HG03196 (cell line): ENCODE measurements at regions not wholly inside any gene's neighbourhood (a gene's known extent, or its start where the extent isn't known, plus 50 kb on each side); places are given as distances from the start of the nearest gene placed in this dataset.

Experiments
- ATAC-seq: cut with Tn5 transposase; IDR thresholded peaks from one replicate; pipeline ENCODE4 v1.9.1; 2021; ENCODE audit not compliant: unreplicated experiment

DNA sequence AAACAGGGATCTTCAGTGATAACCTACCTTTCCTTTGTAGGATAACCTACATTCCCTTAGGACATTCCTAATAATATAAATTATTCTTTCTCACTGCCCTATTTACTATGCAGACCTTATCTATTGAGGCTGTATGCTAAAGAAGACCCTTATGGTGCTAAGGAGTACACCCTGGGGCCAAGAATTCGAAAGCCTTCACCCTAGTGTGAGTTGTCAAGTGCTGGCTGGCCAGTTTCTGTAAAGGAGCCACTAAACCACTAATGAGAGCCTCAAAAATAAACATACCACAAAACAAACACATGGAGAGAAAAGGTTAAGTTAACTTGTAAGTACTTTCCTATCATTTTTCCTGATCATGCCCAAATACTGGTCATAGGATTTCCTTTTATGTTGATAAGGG, 315.0 kb upstream of the CAMK1G start:
- no peak for ATAC-seq

GRCh38 chr1:209276321-209276720, 307.2 kb upstream of the CAMK1G start:
- no peak for ATAC-seq

DNA sequence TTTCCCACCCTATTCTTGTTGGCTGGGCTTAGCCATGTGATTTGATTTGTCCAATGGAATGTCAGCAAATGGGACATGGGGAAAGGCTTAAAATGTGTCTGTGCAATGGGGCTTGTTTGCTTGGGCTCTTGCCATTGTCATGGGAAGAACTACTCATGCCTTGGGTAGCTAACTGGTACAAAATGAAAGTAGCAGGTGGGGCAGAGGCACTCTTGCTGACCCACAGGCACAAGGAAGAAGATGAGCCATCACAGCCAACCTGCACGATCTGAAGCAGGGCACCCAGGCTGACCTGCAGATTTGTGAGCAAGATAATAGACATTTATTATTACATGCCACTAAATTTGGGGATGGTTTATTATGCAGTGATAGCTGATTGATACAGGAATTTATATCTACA, 305.9 kb upstream of the CAMK1G start:
- no peak for ATAC-seq

- no peak for ATAC-seq
Measured at GRCh38 chr1:209291715-209292114, 291.8 kb upstream of the CAMK1G start.

DNA sequence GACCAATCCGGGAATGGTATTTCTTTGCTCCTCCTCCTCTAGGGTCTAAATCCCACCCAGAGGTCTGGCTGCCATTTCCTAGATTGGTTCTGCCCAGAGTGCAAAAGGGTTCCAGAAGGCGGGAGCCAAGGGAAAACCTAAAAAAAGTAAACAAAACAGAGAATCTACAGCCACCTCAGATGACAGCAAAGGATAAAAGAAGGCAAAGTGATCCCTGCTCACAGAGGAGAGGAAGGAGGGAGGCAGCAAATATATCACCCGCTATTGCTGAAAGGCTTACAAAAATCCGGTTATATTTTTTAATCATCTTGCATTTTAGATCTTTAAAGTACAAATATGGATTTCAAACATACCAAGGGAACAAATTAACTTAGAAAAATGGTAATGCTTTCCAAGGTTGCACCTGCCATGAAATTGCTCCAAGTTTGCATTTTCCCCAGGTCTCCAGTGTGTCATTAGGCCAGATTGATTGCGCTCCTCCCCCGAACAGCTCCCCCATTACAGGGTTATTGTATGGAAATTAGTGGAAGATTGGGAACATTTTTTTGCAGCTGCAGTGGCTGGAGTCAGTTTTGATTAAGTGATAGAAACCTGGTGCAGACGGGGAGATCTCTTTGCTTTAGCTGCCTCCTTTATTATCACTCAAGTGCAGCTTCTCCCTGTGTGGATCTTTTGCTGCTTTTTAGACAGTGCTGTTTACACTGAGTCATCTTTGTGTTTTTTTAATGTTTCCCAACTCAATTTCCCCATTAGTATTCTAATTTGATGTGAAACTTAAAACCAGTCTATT, 280.5 kb upstream of the CAMK1G start:
- ATAC-seq: no peak

DNA sequence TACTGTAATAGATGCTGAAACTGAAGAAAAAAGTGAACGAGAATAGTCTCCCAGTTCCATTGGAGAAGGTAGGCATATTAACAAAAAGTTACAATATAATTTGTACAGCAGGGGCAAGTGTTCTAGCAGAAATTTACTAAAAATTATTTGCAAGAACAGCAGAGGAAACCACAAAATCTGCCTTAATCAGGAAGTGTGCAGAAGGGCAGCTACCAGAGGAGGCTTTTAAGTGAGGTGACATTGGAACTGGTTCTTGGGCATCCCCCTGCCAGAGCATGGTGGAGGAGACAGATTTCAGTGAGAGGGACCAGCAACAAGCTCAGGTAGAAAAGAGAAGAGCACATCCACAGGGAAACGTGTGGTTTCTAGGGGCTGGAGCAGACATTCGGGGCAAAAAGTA, 279.3 kb upstream of the CAMK1G start:
- no peak for ATAC-seq

GRCh38 chr1:209305221-209305954, 278.1 kb upstream of the CAMK1G start:
- ATAC-seq: no peak

DNA sequence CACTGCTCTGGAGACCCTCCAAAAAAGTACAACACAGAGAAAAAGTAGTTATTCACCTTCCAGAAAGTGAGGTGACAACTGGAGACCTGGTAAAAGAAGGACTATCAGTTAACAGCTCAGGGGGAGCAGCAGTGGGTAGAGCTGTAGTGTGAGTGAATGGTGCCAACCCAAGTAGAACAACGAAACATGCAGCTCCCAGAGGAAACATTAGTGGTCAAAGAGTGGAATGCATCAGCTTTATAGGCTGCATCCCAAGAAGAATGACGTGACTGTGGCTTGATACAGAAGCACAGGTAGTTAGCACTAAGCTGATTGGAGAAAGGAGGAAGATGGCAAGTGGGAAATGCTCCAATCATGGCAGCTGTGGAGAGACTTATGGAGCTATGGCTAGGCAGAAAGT, 275.7 kb upstream of the CAMK1G start:
- ATAC-seq: no peak

DNA sequence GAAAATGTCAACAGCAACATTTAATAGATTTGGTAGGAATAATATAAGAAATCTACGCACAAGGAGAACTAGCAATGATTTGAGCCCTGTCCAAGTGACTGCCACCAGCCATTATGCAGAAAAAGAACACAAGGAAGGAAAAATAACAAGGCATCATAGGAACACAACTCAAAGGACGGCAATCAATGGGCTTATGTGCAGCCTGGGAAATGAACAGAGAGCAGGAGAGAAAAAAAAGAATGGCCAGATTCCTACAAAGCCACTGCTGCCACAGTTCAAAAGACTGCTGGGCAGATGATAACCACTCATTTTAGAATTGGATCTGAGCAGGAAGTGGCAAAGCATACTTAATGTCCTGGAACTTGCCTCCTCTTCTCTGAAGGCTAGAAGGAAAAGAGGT, 274.3 kb upstream of the CAMK1G start:
- ATAC-seq: no peak

DNA sequence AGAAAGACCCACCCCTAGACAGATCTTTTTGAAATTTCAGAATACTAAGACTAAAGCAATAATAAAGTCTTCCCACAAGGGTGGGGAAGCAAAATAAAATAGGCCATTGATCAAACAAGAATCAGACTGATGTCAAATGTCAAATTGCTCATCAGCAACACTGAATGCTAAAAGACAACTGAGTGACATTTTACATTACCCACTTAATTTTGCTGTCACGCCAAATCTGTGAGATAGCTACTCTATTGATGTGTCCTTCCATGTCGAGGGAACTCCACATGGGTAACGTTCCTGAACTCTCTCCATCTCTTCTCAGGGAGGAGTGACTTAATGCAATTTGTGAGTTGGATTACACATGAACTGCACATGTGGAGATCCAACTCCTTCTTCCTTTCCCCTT, 271.7 kb upstream of the CAMK1G start:
- ATAC-seq: no peak

DNA sequence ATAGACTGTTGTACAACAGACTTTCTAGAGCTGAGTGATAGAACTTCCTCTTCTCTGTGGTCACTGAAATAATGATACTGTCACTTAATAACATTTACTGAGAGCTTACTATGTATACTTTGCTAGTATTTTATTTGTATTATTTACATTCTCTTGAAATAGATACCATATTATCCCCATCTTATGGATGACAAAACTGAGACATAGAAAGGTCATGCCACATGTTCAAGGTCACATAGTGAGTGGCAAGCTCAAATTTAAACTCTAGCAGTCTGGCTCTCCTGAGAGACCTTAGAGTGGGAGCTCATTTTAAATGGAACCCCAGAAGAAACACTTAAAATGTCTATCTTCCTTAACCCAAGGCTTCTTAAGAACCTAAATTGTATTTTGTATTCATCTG, 266.6 kb upstream of the CAMK1G start:
- no peak for ATAC-seq

GRCh38 chr1:209318181-209319056, 265.1 kb upstream of the CAMK1G start:
- no peak for ATAC-seq

- no peak for ATAC-seq
Measured at GRCh38 chr1:209319057-209319432, 264.5 kb upstream of the CAMK1G start.

DNA sequence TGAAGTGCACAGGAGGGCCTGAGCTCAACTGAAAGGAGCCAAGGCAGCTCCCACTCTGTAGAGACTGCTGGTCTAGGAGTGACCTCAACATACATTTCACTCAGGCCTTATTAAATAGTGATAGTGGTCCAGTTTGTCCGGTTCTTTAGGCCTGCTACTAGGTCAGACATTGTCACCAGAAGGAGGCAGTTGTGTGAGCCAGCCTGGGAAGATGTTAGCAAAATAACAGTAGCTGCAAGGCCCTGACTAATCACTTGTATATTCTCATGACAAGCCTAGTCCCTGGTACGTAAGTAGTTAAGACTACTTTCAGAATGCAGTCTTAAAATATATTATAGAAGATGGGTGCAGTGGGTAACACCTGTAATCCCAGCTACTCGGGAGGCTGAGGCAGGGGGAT, 264.0 kb upstream of the CAMK1G start:
- no peak for ATAC-seq

- no peak for ATAC-seq
Measured at GRCh38 chr1:209323743-209324142, 259.8 kb upstream of the CAMK1G start.

DNA sequence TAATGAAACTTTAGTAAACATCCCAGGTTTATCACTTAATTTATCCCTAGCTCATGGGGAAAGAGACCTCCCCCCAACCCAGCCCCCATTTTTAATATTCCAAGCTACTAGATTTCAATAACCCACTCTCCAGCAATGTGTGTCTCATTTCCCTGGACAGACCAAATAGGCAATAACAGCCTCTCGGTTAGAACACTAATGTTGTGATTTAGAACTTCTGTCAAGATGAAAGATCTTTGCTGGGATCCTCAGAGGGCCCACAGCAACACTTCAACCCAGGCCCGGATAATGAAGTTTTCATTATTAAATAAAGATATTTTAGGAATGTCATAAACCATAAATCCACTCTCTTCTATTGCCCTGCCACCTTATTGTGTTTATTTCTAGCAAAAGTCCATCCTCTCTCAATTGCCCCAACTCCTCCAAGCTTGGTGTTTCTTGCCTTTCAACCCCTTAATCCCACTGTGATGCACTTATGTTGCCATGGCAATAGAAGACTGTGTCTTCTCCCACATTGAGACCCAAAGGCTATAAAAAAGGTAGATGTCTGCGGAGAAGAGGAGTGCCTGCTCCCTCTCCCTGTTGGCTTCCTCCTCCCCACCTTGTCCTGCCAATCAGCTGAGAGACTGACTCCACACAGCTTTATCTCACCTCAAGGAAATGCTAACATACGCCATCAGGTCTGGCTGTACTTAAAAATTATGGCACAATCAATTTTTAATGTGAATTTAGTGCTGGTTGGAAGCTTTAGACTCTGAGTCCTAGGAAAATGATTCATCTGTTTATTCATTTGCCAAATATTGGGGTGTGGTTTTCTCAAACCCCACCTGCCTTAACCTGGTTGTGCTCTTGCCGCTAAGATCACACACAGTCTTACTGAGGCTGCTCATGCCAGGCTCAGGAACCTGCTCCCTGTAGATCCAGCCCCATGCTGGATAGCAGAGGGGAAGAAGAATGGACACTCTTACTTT, 258.3 kb upstream of the CAMK1G start:
- ATAC-seq: no peak

- no peak for ATAC-seq
Measured at GRCh38 chr1:209326076-209326475, 257.4 kb upstream of the CAMK1G start.

DNA sequence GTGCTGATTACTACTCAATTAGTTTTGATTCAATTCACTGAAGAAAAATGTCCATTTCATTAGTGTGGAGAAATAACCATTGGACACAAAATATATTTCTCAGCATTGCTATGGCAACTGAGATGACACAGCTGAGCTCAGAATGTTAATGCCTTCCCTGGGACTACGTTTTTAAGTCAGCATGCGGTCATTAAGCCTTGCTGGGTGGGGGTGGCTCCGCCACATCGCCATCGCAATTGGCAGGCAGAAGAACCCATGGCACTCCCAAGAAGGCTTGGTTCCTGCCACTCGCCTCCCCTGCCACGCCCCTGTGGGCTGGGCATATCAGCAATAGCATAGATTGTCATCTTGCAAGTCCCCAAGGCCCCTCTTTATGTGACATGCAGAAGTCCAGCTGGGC, 256.7 kb upstream of the CAMK1G start:
- no peak for ATAC-seq

DNA sequence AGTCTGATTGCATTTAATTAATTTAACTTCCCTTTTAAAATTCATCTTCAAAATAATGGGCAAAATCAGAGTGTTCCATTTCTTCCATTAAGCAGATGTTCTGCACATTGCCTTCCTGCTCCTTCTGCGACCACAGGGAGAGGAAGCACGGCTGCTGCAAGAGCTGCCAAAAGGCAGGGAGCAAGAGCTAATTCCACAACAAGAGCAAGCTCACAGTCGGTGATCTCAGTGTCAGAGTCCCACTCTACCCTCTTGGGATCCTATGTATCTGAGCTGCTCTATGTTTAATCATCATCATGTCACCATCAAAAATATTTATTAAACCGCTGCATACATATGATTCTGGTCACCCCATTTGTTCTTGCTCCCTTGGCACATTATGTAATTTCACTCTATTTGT, 255.3 kb upstream of the CAMK1G start:
- no peak for ATAC-seq

- ATAC-seq: peak; percentile 88
Measured at GRCh38 chr1:209335178-209335577, 248.3 kb upstream of the CAMK1G start.

DNA sequence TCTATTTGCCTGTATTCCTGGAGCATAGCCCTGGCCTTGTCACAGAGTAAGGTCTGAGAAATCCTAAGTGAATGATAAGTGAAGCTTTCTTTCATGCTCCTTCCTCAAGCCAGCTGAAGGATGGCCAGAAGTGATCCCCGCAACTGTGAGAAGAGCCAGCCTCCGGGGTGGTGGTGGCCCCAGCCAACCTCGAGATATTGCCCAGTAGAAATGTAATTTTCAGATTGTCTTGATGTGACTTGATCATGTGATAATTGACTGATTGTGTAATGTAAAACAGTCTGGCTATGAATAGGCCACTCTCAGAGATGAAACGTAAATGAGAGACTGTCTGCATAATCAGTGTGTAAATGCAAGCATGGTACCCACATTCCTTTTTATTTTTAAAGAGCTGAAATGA, 242.4 kb upstream of the CAMK1G start:
- ATAC-seq: no peak
